ENCODE measurements at regions not wholly inside any gene's neighbourhood (a gene's known extent, or its start where the extent isn't known, plus 50 kb on each side); places are given as distances from the start of the nearest gene placed in this dataset.

GRCh38 chr5:171528865-171529614, 109.6 kb downstream of the FGF18 start:
- Histone ChIP-seq H3K36me3 (ENCODE audit: control insufficient read depth, insufficient read depth, low read length) (no peaks in the 10 kb centered on the region), H3K4me1 (ENCODE audit: control insufficient read depth, insufficient read depth, low read length) (no peaks in the 10 kb centered on the region; the same call in 1 of the 2 replicates), H3K27me3 (ENCODE audit: control insufficient read depth, insufficient read depth, low read length) (no peaks in the 10 kb centered on the region), H3K4me3 (ENCODE audit: low read depth, low read length) (no peak overlapping the region), H3K9ac (ENCODE audit: low read depth, low read length) (no peak overlapping the region), H3K9me3 (ENCODE audit: control insufficient read depth, insufficient read depth, low read length) (no peaks in the 10 kb centered on the region), H3K27ac (ENCODE audit: low read depth, low read length) (no peak overlapping the region)

- Histone ChIP-seq H3K9ac (ENCODE audit: low read depth, low read length) (no peak overlapping the region), H3K9me3 (ENCODE audit: control insufficient read depth, insufficient read depth, low read length) (no peaks in the 10 kb centered on the region), H3K36me3 (ENCODE audit: control insufficient read depth, insufficient read depth, low read length) (no peaks in the 10 kb centered on the region), H3K4me1 (ENCODE audit: control insufficient read depth, insufficient read depth, low read length) (peaks cover 21% of the 10 kb centered on the region), H3K27ac (ENCODE audit: low read depth, low read length) (no peak overlapping the region), H3K4me3 (ENCODE audit: low read depth, low read length) (no peak overlapping the region), H3K27me3 (ENCODE audit: control insufficient read depth, insufficient read depth, low read length) (no peaks in the 10 kb centered on the region)
These were observed 112.2 kb downstream of the FGF18 start for GRCh38 chr5:171531638-171532037.

- Histone ChIP-seq H3K9ac (ENCODE audit: low read depth, low read length) (no peak overlapping the region), H3K27me3 (ENCODE audit: control insufficient read depth, insufficient read depth, low read length) (no peaks in the 10 kb centered on the region), H3K4me1 (ENCODE audit: control insufficient read depth, insufficient read depth, low read length) (peaks cover 21% of the 10 kb centered on the region), H3K27ac (ENCODE audit: low read depth, low read length) (no peak overlapping the region), H3K9me3 (ENCODE audit: control insufficient read depth, insufficient read depth, low read length) (no peaks in the 10 kb centered on the region), H3K4me3 (ENCODE audit: low read depth, low read length) (no peak overlapping the region), H3K36me3 (ENCODE audit: control insufficient read depth, insufficient read depth, low read length) (no peaks in the 10 kb centered on the region)
These were observed 113.7 kb downstream of the FGF18 start for GRCh38 chr5:171533153-171533552.

- Histone ChIP-seq H3K27ac (ENCODE audit: low read depth, low read length) (no peak overlapping the region), H3K9ac (ENCODE audit: low read depth, low read length) (no peak overlapping the region), H3K9me3 (ENCODE audit: control insufficient read depth, insufficient read depth, low read length) (no peaks in the 10 kb centered on the region), H3K4me1 (ENCODE audit: control insufficient read depth, insufficient read depth, low read length) (peaks cover 21% of the 10 kb centered on the region), H3K4me3 (ENCODE audit: low read depth, low read length) (no peak overlapping the region), H3K27me3 (ENCODE audit: control insufficient read depth, insufficient read depth, low read length) (no peaks in the 10 kb centered on the region), H3K36me3 (ENCODE audit: control insufficient read depth, insufficient read depth, low read length) (no peaks in the 10 kb centered on the region)
These were observed 114.8 kb downstream of the FGF18 start for GRCh38 chr5:171534043-171534895.

GRCh38 chr5:171535162-171535561, 115.7 kb downstream of the FGF18 start:
- H3K4me1 ChIP-seq (ENCODE audit: control insufficient read depth, insufficient read depth, low read length) = peaks cover 21% of the 10 kb centered on the region
- no peaks in the 10 kb centered on the region for H3K36me3 ChIP-seq (ENCODE audit: control insufficient read depth, insufficient read depth, low read length)
- H3K9ac ChIP-seq (ENCODE audit: low read depth, low read length) = no peak overlapping the region
- no peak overlapping the region for H3K4me3 ChIP-seq (ENCODE audit: low read depth, low read length)
- H3K9me3 ChIP-seq (ENCODE audit: control insufficient read depth, insufficient read depth, low read length) = no peaks in the 10 kb centered on the region
- no peak overlapping the region for H3K27ac ChIP-seq (ENCODE audit: low read depth, low read length)
- H3K27me3 ChIP-seq (ENCODE audit: control insufficient read depth, insufficient read depth, low read length) = no peaks in the 10 kb centered on the region

- no peaks in the 10 kb centered on the region for H3K27me3 ChIP-seq (ENCODE audit: control insufficient read depth, insufficient read depth, low read length)
- H3K4me1 ChIP-seq (ENCODE audit: control insufficient read depth, insufficient read depth, low read length) = peaks cover 21% of the 10 kb centered on the region
- H3K27ac ChIP-seq (ENCODE audit: low read depth, low read length) = no peak overlapping the region
- H3K4me3 ChIP-seq (ENCODE audit: low read depth, low read length) = no peak overlapping the region
- no peaks in the 10 kb centered on the region for H3K36me3 ChIP-seq (ENCODE audit: control insufficient read depth, insufficient read depth, low read length)
- no peak overlapping the region for H3K9ac ChIP-seq (ENCODE audit: low read depth, low read length)
- no peaks in the 10 kb centered on the region for H3K9me3 ChIP-seq (ENCODE audit: control insufficient read depth, insufficient read depth, low read length)
These were observed 117.8 kb downstream of the FGF18 start for GRCh38 chr5:171537070-171537849.

GRCh38 chr5:171537923-171538537, 118.6 kb downstream of the FGF18 start:
- Histone ChIP-seq H3K4me3 (ENCODE audit: low read depth, low read length) (no peak overlapping the region), H3K9ac (ENCODE audit: low read depth, low read length) (no peak overlapping the region), H3K36me3 (ENCODE audit: control insufficient read depth, insufficient read depth, low read length) (no peaks in the 10 kb centered on the region), H3K4me1 (ENCODE audit: control insufficient read depth, insufficient read depth, low read length) (peaks cover 21% of the 10 kb centered on the region), H3K27me3 (ENCODE audit: control insufficient read depth, insufficient read depth, low read length) (no peaks in the 10 kb centered on the region), H3K27ac (ENCODE audit: low read depth, low read length) (no peak overlapping the region), H3K9me3 (ENCODE audit: control insufficient read depth, insufficient read depth, low read length) (no peaks in the 10 kb centered on the region)

- H3K36me3 ChIP-seq (ENCODE audit: control insufficient read depth, insufficient read depth, low read length) = no peaks in the 10 kb centered on the region
- H3K4me1 ChIP-seq (ENCODE audit: control insufficient read depth, insufficient read depth, low read length) = peaks cover 21% of the 10 kb centered on the region
- no peak overlapping the region for H3K4me3 ChIP-seq (ENCODE audit: low read depth, low read length)
- H3K9ac ChIP-seq (ENCODE audit: low read depth, low read length) = no peak overlapping the region
- H3K9me3 ChIP-seq (ENCODE audit: control insufficient read depth, insufficient read depth, low read length) = no peaks in the 10 kb centered on the region
- no peaks in the 10 kb centered on the region for H3K27me3 ChIP-seq (ENCODE audit: control insufficient read depth, insufficient read depth, low read length)
- no peak overlapping the region for H3K27ac ChIP-seq (ENCODE audit: low read depth, low read length)
These were observed 119.2 kb downstream of the FGF18 start for GRCh38 chr5:171538681-171539080.

GRCh38 chr5:171540865-171541264, 121.4 kb downstream of the FGF18 start:
- no peak overlapping the region for H3K9ac ChIP-seq (ENCODE audit: low read depth, low read length)
- no peaks in the 10 kb centered on the region for H3K9me3 ChIP-seq (ENCODE audit: control insufficient read depth, insufficient read depth, low read length)
- no peak overlapping the region for H3K27ac ChIP-seq (ENCODE audit: low read depth, low read length)
- no peak overlapping the region for H3K4me3 ChIP-seq (ENCODE audit: low read depth, low read length)
- H3K4me1 ChIP-seq (ENCODE audit: control insufficient read depth, insufficient read depth, low read length) = peaks cover 3% of the 10 kb centered on the region
- no peaks in the 10 kb centered on the region for H3K27me3 ChIP-seq (ENCODE audit: control insufficient read depth, insufficient read depth, low read length)
- no peaks in the 10 kb centered on the region for H3K36me3 ChIP-seq (ENCODE audit: control insufficient read depth, insufficient read depth, low read length)

GRCh38 chr5:171541341-171541776, 121.9 kb downstream of the FGF18 start:
- no peak overlapping the region for H3K9ac ChIP-seq (ENCODE audit: low read depth, low read length)
- no peaks in the 10 kb centered on the region for H3K9me3 ChIP-seq (ENCODE audit: control insufficient read depth, insufficient read depth, low read length)
- no peaks in the 10 kb centered on the region for H3K36me3 ChIP-seq (ENCODE audit: control insufficient read depth, insufficient read depth, low read length)
- no peaks in the 10 kb centered on the region; the same call in 1 of the 2 replicates for H3K4me1 ChIP-seq (ENCODE audit: control insufficient read depth, insufficient read depth, low read length)
- H3K4me3 ChIP-seq (ENCODE audit: low read depth, low read length) = no peak overlapping the region
- no peaks in the 10 kb centered on the region for H3K27me3 ChIP-seq (ENCODE audit: control insufficient read depth, insufficient read depth, low read length)
- no peak overlapping the region for H3K27ac ChIP-seq (ENCODE audit: low read depth, low read length)
